ENCODE measurements at regions not wholly inside any gene's neighbourhood (a gene's known extent, or its start where the extent isn't known, plus 50 kb on each side); places are given as distances from the start of the nearest gene placed in this dataset.

DNA sequence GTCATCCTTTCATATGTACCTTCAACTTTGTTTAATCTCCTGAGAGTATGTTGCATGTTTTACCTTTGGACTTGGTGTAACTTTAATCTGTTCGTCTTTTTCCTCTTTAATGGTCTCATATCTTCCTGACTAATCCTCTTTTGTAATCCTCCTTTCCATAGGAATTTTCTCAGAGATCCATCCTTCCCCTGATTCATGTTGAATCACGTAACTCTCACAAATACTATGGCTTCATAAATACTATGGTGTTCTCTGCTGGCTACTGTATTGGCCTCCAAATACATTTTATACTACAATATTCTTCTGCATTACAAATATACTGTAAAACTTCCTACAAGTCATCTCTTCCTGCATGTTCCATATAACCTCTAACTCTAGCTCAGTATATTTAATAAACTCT lies 317.7 kb upstream of the ADGRB3 start:
- TF ChIP-seq, protein P1, sequence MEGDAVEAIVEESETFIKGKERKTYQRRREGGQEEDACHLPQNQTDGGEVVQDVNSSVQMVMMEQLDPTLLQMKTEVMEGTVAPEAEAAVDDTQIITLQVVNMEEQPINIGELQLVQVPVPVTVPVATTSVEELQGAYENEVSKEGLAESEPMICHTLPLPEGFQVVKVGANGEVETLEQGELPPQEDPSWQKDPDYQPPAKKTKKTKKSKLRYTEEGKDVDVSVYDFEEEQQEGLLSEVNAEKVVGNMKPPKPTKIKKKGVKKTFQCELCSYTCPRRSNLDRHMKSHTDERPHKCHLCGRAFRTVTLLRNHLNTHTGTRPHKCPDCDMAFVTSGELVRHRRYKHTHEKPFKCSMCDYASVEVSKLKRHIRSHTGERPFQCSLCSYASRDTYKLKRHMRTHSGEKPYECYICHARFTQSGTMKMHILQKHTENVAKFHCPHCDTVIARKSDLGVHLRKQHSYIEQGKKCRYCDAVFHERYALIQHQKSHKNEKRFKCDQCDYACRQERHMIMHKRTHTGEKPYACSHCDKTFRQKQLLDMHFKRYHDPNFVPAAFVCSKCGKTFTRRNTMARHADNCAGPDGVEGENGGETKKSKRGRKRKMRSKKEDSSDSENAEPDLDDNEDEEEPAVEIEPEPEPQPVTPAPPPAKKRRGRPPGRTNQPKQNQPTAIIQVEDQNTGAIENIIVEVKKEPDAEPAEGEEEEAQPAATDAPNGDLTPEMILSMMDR (conservative IDR thresholded peaks at IDR 0.05) = no peak
- no peaks in the 10 kb centered on the region for H3K4me1 Mint-ChIP-seq (ENCODE audit: unreplicated experiment)
- H3K9me3 Mint-ChIP-seq = no peaks in the 10 kb centered on the region
- H3K4me3 Mint-ChIP-seq = no peak overlapping the region
- no peaks in the 10 kb centered on the region for H3K27me3 Mint-ChIP-seq
- no peak overlapping the region for H3K27ac Mint-ChIP-seq
- DNase-seq (ENCODE audit: extremely low spot score, unreplicated experiment) = no peak
- H3K36me3 Mint-ChIP-seq = no peaks in the 10 kb centered on the region

- no peaks in the 10 kb centered on the region for H3K36me3 Mint-ChIP-seq
- no peaks in the 10 kb centered on the region for H3K9me3 Mint-ChIP-seq
- H3K4me3 Mint-ChIP-seq = no peak overlapping the region
- TF ChIP-seq, protein P1 (conservative IDR thresholded peaks at IDR 0.05) = peak; percentile 63
- no peak overlapping the region for H3K27ac Mint-ChIP-seq
- no peaks in the 10 kb centered on the region for H3K4me1 Mint-ChIP-seq (ENCODE audit: unreplicated experiment)
- no peaks in the 10 kb centered on the region for H3K27me3 Mint-ChIP-seq
- DNase-seq (ENCODE audit: extremely low spot score, unreplicated experiment) = no peak
These were observed 321.2 kb upstream of the ADGRB3 start for GRCh38 chr6:68313911-68314310.

GRCh38 chr6:68307301-68307700 lies 327.8 kb upstream of the ADGRB3 start:
- Mint-ChIP-seq H3K9me3 (no peaks in the 10 kb centered on the region), H3K27ac (no peak overlapping the region), H3K4me3 (no peak overlapping the region), H3K36me3 (no peaks in the 10 kb centered on the region), H3K27me3 (no peaks in the 10 kb centered on the region), H3K4me1 (ENCODE audit: unreplicated experiment) (no peaks in the 10 kb centered on the region)
- TF ChIP-seq, protein P1 (conservative IDR thresholded peaks at IDR 0.05) = no peak
- DNase-seq (ENCODE audit: extremely low spot score, unreplicated experiment) = no peak

GRCh38 chr6:68296126-68296525 lies 339.0 kb upstream of the ADGRB3 start:
- H3K27ac Mint-ChIP-seq = no peak overlapping the region
- no peaks in the 10 kb centered on the region for H3K36me3 Mint-ChIP-seq
- no peak overlapping the region for H3K4me3 Mint-ChIP-seq
- no peaks in the 10 kb centered on the region for H3K27me3 Mint-ChIP-seq
- TF ChIP-seq, protein P1 (conservative IDR thresholded peaks at IDR 0.05) = no peak
- H3K9me3 Mint-ChIP-seq = no peaks in the 10 kb centered on the region
- H3K4me1 Mint-ChIP-seq (ENCODE audit: unreplicated experiment) = no peaks in the 10 kb centered on the region
- no peak for DNase-seq (ENCODE audit: extremely low spot score, unreplicated experiment)

DNA sequence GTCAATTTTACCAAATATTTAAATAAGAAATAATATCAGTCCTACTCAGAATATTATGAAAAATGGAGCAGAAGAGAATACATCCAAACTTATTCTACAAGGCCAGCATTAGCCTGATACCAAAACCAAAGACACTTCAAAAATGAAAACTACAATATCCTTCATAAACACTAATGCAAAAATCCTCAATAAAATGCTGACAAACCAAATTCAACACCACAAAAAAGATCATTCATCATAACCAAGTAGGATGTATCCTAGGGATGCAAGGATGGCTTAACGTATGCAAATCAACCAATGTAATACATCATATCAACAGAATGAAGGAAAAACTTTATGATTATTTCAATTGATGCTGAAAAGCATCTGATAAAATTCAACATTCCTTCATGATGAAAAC lies 352.4 kb upstream of the ADGRB3 start:
- H3K9me3 Mint-ChIP-seq = peaks cover 4% of the 10 kb centered on the region
- no peaks in the 10 kb centered on the region for H3K4me1 Mint-ChIP-seq (ENCODE audit: unreplicated experiment)
- DNase-seq (ENCODE audit: extremely low spot score, unreplicated experiment) = no peak
- TF ChIP-seq, protein P1 (conservative IDR thresholded peaks at IDR 0.05) = no peak
- no peaks in the 10 kb centered on the region for H3K27me3 Mint-ChIP-seq
- H3K27ac Mint-ChIP-seq = no peak overlapping the region
- H3K4me3 Mint-ChIP-seq = no peak overlapping the region
- H3K36me3 Mint-ChIP-seq = no peaks in the 10 kb centered on the region
